HFFc6 (cell line): ENCODE measurements at regions not wholly inside any gene's neighbourhood (a gene's known extent, or its start where the extent isn't known, plus 50 kb on each side); places are given as distances from the start of the nearest gene placed in this dataset.

Experiments used
- DNase-seq: peaks from one replicate; pipeline ENCODE4 v3.0.0-alpha.2; 2018
- H3K27ac Mint-ChIP-seq: 2 replicates; pipeline ENCODE4 v1.8.0; 2020; ENCODE audit warnings: mild to moderate bottlenecking, mixed read lengths
- H3K27me3 Mint-ChIP-seq: 2 replicates; pipeline ENCODE4 v1.8.0; 2021; ENCODE audit warnings: mild to moderate bottlenecking, moderate library complexity, mixed read lengths; ENCODE audit not compliant: insufficient read depth
- H3K36me3 Mint-ChIP-seq: 2 replicates; pipeline ENCODE4 v1.8.0; 2021; ENCODE audit warnings: low read depth, mixed read lengths
- H3K4me1 Mint-ChIP-seq: 2 replicates; pipeline ENCODE4 v1.8.0; 2020; ENCODE audit warnings: low read depth, mixed read lengths
- H3K4me3 Mint-ChIP-seq: 2 replicates; pipeline ENCODE4 v1.8.0; 2020; ENCODE audit warnings: mild to moderate bottlenecking, moderate library complexity, mixed read lengths
- H3K9me3 Mint-ChIP-seq: 2 replicates; pipeline ENCODE4 v1.8.0; 2020; ENCODE audit warnings: mild to moderate bottlenecking, mixed read lengths
- TF ChIP-seq, protein P1 (sequence below): fragments of 200-600 bp; sonication (generic); IDR thresholded peaks from 2 replicates; pipeline ENCODE4 v1.5.0; 2021; ENCODE audit warnings: antibody characterized with exemption, mild to moderate bottlenecking

- Mint-ChIP-seq H3K4me3 (no peak overlapping the region), H3K27ac (no peak overlapping the region), H3K27me3 (peaks cover 1% of the 10 kb centered on the region; the same call in 1 of the 2 replicates), H3K9me3 (peaks cover 58% of the 10 kb centered on the region), H3K4me1 (no peaks in the 10 kb centered on the region), H3K36me3 (peaks cover 18% of the 10 kb centered on the region)
- DNase-seq, result no peak
- TF ChIP-seq, protein P1, sequence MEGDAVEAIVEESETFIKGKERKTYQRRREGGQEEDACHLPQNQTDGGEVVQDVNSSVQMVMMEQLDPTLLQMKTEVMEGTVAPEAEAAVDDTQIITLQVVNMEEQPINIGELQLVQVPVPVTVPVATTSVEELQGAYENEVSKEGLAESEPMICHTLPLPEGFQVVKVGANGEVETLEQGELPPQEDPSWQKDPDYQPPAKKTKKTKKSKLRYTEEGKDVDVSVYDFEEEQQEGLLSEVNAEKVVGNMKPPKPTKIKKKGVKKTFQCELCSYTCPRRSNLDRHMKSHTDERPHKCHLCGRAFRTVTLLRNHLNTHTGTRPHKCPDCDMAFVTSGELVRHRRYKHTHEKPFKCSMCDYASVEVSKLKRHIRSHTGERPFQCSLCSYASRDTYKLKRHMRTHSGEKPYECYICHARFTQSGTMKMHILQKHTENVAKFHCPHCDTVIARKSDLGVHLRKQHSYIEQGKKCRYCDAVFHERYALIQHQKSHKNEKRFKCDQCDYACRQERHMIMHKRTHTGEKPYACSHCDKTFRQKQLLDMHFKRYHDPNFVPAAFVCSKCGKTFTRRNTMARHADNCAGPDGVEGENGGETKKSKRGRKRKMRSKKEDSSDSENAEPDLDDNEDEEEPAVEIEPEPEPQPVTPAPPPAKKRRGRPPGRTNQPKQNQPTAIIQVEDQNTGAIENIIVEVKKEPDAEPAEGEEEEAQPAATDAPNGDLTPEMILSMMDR, result no peak
These were observed 187.6 kb upstream of the SHH start for GRCh38 chr7:155999631-156000489.

GRCh38 chr7:155998766-155999630, 186.7 kb upstream of the SHH start:
- no peak for DNase-seq
- peaks cover 66% of the 10 kb centered on the region for H3K9me3 Mint-ChIP-seq
- no peak overlapping the region for H3K27ac Mint-ChIP-seq
- no peaks in the 10 kb centered on the region for H3K4me1 Mint-ChIP-seq
- H3K4me3 Mint-ChIP-seq, result no peak overlapping the region
- TF ChIP-seq, protein P1, result no peak
- H3K36me3 Mint-ChIP-seq, result peaks cover 23% of the 10 kb centered on the region
- H3K27me3 Mint-ChIP-seq, result peaks cover 1% of the 10 kb centered on the region; the same call in 1 of the 2 replicates

DNA sequence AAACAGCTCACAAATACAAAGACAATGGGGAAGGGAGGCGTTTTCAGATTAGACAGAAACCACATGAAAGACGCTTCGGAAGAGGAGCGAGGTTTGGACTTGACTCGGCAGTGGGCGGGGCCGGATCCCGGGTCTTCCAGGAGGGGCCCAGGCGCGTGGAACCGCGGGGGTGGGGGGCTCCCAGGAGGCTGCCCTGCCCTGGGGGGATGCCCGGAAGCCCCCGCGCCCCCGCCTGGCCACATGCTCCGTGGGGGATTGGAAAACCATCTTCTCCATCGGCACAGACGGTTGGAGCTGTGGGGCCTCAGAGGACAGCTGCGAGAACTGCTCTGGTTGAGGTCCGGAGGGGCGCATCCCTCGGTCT, 186.0 kb upstream of the SHH start:
- H3K9me3 Mint-ChIP-seq, result peaks cover 69% of the 10 kb centered on the region
- H3K27me3 Mint-ChIP-seq, result no peaks in the 10 kb centered on the region
- TF ChIP-seq, protein P1, result no peak
- no peak for DNase-seq
- H3K4me3 Mint-ChIP-seq, result no peak overlapping the region
- H3K4me1 Mint-ChIP-seq, result no peaks in the 10 kb centered on the region
- peaks cover 23% of the 10 kb centered on the region for H3K36me3 Mint-ChIP-seq
- H3K27ac Mint-ChIP-seq, result no peak overlapping the region

- Mint-ChIP-seq H3K36me3 (peaks cover 20% of the 10 kb centered on the region), H3K4me3 (no peak overlapping the region), H3K27ac (no peak overlapping the region), H3K27me3 (no peaks in the 10 kb centered on the region), H3K9me3 (peaks cover 65% of the 10 kb centered on the region), H3K4me1 (no peaks in the 10 kb centered on the region)
- DNase-seq, result no peak
- TF ChIP-seq, protein P1, result no peak
These were observed 185.4 kb upstream of the SHH start for GRCh38 chr7:155997431-155998327.

DNA sequence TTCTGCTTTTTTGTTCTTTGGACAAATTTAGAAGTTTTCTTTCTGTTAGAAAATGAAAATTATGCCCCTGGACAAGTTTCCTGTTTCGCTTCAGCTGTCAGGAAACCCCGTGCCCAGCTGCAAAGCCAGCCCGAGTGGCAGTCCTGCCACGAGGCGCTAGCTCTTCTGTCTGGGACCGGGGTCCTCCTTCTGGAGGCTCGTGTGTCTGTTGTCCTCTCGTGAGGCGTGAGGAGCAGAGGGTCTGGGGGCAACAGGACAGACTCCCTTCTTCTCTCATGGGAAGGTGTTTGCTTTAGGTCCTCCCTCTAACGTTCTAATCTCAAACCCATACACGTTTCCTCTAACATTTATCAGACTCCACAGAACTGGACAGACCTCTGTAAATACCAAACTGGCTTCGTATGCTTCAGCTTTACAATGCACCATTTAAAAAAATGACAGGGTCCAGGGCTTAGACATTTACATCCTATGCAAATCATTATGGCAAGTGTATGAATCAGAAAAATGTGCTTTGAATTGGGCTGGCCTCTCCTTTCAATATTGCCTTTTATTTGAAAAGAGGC, 184.5 kb upstream of the SHH start:
- no peak for DNase-seq
- Mint-ChIP-seq H3K27ac (no peak overlapping the region), H3K4me3 (no peak overlapping the region), H3K4me1 (no peaks in the 10 kb centered on the region), H3K9me3 (peaks cover 56% of the 10 kb centered on the region), H3K36me3 (peaks cover 16% of the 10 kb centered on the region), H3K27me3 (no peaks in the 10 kb centered on the region)
- TF ChIP-seq, protein P1, result no peak
